ENCODE measurements at regions not wholly inside any gene's neighbourhood (a gene's known extent, or its start where the extent isn't known, plus 50 kb on each side); places are given as distances from the start of the nearest gene placed in this dataset.

- CTCF ChIA-PET, result no interaction called here
- H3K4me1 Mint-ChIP-seq (ENCODE audit: low read depth), result no peaks in the 10 kb centered on the region
- no peak for TF ChIP-seq CTCF (IDR thresholded peaks at IDR 0.05)
- no peak overlapping the region for H3K27ac Mint-ChIP-seq
- H3K4me3 Mint-ChIP-seq, result no peak overlapping the region
- no peaks in the 10 kb centered on the region for H3K36me3 Mint-ChIP-seq (ENCODE audit: low read depth)
- no peaks in the 10 kb centered on the region for H3K9me3 Mint-ChIP-seq
- POLR2A ChIA-PET, result no interaction called here
- DNase-seq (no peak), ATAC-seq (no peak)
- intact Hi-C loops (cut with micrococcal nuclease), result no loop called here
- no peaks in the 10 kb centered on the region for H3K27me3 Mint-ChIP-seq
These were observed 1287.7 kb downstream of the UQCRFS1 start for GRCh38 chr19:27925202-27925601.

- intact Hi-C loops (cut with micrococcal nuclease), result no loop called here
- Mint-ChIP-seq H3K36me3 (ENCODE audit: low read depth) (no peaks in the 10 kb centered on the region), H3K27me3 (no peaks in the 10 kb centered on the region), H3K4me1 (ENCODE audit: low read depth) (no peaks in the 10 kb centered on the region), H3K4me3 (no peak overlapping the region), H3K9me3 (no peaks in the 10 kb centered on the region), H3K27ac (no peak overlapping the region)
- ChIA-PET POLR2A (no interaction called here), CTCF (no interaction called here)
- TF ChIP-seq CTCF (IDR thresholded peaks at IDR 0.05), result no peak
- no peak for DNase-seq
- ATAC-seq, result no peak
These were observed 1290.0 kb downstream of the UQCRFS1 start for GRCh38 chr19:27922970-27923369.

GRCh38 chr19:27920774-27921173 is 1292.2 kb downstream of the UQCRFS1 start:
- Mint-ChIP-seq H3K9me3 (no peaks in the 10 kb centered on the region), H3K36me3 (ENCODE audit: low read depth) (no peaks in the 10 kb centered on the region), H3K27ac (no peak overlapping the region), H3K4me1 (ENCODE audit: low read depth) (no peaks in the 10 kb centered on the region), H3K4me3 (no peak overlapping the region), H3K27me3 (no peaks in the 10 kb centered on the region)
- ChIA-PET POLR2A (no interaction called here), CTCF (interaction anchor here (1.3 kb wide), 1 partner anchor 8 kb away, joined by 3 read pairs; no protein-coding TSS in a partner anchor)
- no peak for TF ChIP-seq CTCF (IDR thresholded peaks at IDR 0.05)
- intact Hi-C loops (cut with micrococcal nuclease), result no loop called here
- DNase-seq (no peak), ATAC-seq (no peak)

GRCh38 chr19:27918818-27919217 is 1294.1 kb downstream of the UQCRFS1 start:
- Mint-ChIP-seq H3K27me3 (no peaks in the 10 kb centered on the region), H3K27ac (no peak overlapping the region), H3K4me1 (ENCODE audit: low read depth) (no peaks in the 10 kb centered on the region), H3K4me3 (no peak overlapping the region), H3K9me3 (no peaks in the 10 kb centered on the region), H3K36me3 (ENCODE audit: low read depth) (no peaks in the 10 kb centered on the region)
- no peak for ATAC-seq
- no peak for DNase-seq
- intact Hi-C loops (cut with micrococcal nuclease), result no loop called here
- CTCF ChIA-PET, result no interaction called here
- POLR2A ChIA-PET, result interaction anchor here (0.6 kb wide), 1 partner anchor 916 kb away, joined by 3 read pairs; no protein-coding TSS in a partner anchor
- no peak for TF ChIP-seq CTCF (IDR thresholded peaks at IDR 0.05)

- CTCF ChIA-PET, result no interaction called here
- no peak for TF ChIP-seq CTCF (IDR thresholded peaks at IDR 0.05)
- H3K9me3 Mint-ChIP-seq, result no peaks in the 10 kb centered on the region
- intact Hi-C loops (cut with micrococcal nuclease), result no loop called here
- no peak for ATAC-seq
- H3K36me3 Mint-ChIP-seq (ENCODE audit: low read depth), result no peaks in the 10 kb centered on the region
- no peak for DNase-seq
- H3K4me3 Mint-ChIP-seq, result no peak overlapping the region
- no peaks in the 10 kb centered on the region for H3K4me1 Mint-ChIP-seq (ENCODE audit: low read depth)
- H3K27me3 Mint-ChIP-seq, result no peaks in the 10 kb centered on the region
- no peak overlapping the region for H3K27ac Mint-ChIP-seq
- POLR2A ChIA-PET, result no interaction called here
These were observed 1301.6 kb downstream of the UQCRFS1 start for GRCh38 chr19:27911122-27911898.

All from activated CD8-positive, alpha-beta T cell treated with anti-CD3 and anti-CD28 coated beads for 36 hours (primary cell).